ENCODE measurements at regions not wholly inside any gene's neighbourhood (a gene's known extent, or its start where the extent isn't known, plus 50 kb on each side); places are given as distances from the start of the nearest gene placed in this dataset.

GRCh38 chr19:31676271-31677004 is 327.2 kb upstream of the TSHZ3 start (continued):
- TF ChIP-seq CSRNP3 (CRISPR knock-in tag; IDR thresholded peaks at IDR 0.05) (no peak), ZNF8 (CRISPR knock-in tag; IDR thresholded peaks at IDR 0.05) (no peak), ESRRG (CRISPR knock-in tag; IDR thresholded peaks at IDR 0.05) (no peak)

GRCh38 chr19:31678421-31678820 is 329.2 kb upstream of the TSHZ3 start:
- TF ChIP-seq GLIS3 (CRISPR knock-in tag; IDR thresholded peaks at IDR 0.05) = no peak
- no peak for TF ChIP-seq ARNTL (CRISPR knock-in tag; IDR thresholded peaks at IDR 0.05; ENCODE audit: borderline replicate concordance, low read depth)
- no peak for TF ChIP-seq CREB5 (CRISPR knock-in tag; IDR thresholded peaks at IDR 0.05; ENCODE audit: low read depth)
- no peak for TF ChIP-seq TSHZ2 (CRISPR knock-in tag; IDR thresholded peaks at IDR 0.05)
- TF ChIP-seq ZNF70 (CRISPR knock-in tag; IDR thresholded peaks at IDR 0.05) = no peak
- no peak for TF ChIP-seq SNAI2 (CRISPR knock-in tag; IDR thresholded peaks at IDR 0.05)
- TF ChIP-seq ZFP30 (CRISPR knock-in tag; IDR thresholded peaks at IDR 0.05) = no peak
- no peak for TF ChIP-seq PATZ1 (CRISPR knock-in tag; IDR thresholded peaks at IDR 0.05; ENCODE audit: borderline replicate concordance)
- TF ChIP-seq POU6F1 (CRISPR knock-in tag; IDR thresholded peaks at IDR 0.05; ENCODE audit: borderline replicate concordance, low read depth) = no peak
- no peak for TF ChIP-seq TCF4 (CRISPR knock-in tag; IDR thresholded peaks at IDR 0.05; ENCODE audit: borderline replicate concordance)
- no peak for ATAC-seq

GRCh38 chr19:31681121-31681520 is 331.9 kb upstream of the TSHZ3 start:
- ATAC-seq = no peak
- TF ChIP-seq CSRNP3 (CRISPR knock-in tag; IDR thresholded peaks at IDR 0.05) (no peak), ZNF70 (CRISPR knock-in tag; IDR thresholded peaks at IDR 0.05) (no peak), SNAI2 (CRISPR knock-in tag; IDR thresholded peaks at IDR 0.05) (no peak), ZFP30 (CRISPR knock-in tag; IDR thresholded peaks at IDR 0.05) (no peak), ZFP3 (CRISPR knock-in tag; IDR thresholded peaks at IDR 0.05) (no peak), ESRRG (CRISPR knock-in tag; IDR thresholded peaks at IDR 0.05) (no peak), CSDC2 (CRISPR knock-in tag; IDR thresholded peaks at IDR 0.05) (no peak), ZNF565 (CRISPR knock-in tag; conservative IDR thresholded peaks at IDR 0.05; ENCODE audit: low read depth) (no peak), GLIS3 (CRISPR knock-in tag; IDR thresholded peaks at IDR 0.05) (no peak), TCF4 (CRISPR knock-in tag; IDR thresholded peaks at IDR 0.05; ENCODE audit: borderline replicate concordance) (no peak), OSR1 (CRISPR knock-in tag; IDR thresholded peaks at IDR 0.05) (no peak), TSHZ2 (CRISPR knock-in tag; IDR thresholded peaks at IDR 0.05) (no peak), BACH2 (CRISPR knock-in tag; IDR thresholded peaks at IDR 0.05; ENCODE audit: borderline replicate concordance) (no peak), ZNF8 (CRISPR knock-in tag; IDR thresholded peaks at IDR 0.05) (no peak), ARNTL (CRISPR knock-in tag; IDR thresholded peaks at IDR 0.05; ENCODE audit: borderline replicate concordance, low read depth) (no peak), CREB5 (CRISPR knock-in tag; IDR thresholded peaks at IDR 0.05; ENCODE audit: low read depth) (no peak)
